HCT116 (cell line): ENCODE measurements at regions not wholly inside any gene's neighbourhood (a gene's known extent, or its start where the extent isn't known, plus 50 kb on each side); places are given as distances from the start of the nearest gene placed in this dataset.

ENCODE experiments used
- ATAC-seq: fragments of 200-7000 bp; cut with Tn5 transposase; 2 replicates; pipeline ENCODE4 v1.9.1; 2020; ENCODE audit warnings: mild to moderate bottlenecking, moderate library complexity
- BruUV-seq: library from RNA; stranded (reverse); fragments of 400-500 nt; replicated peaks from 2 replicates; lab custom pipeline; 2021; lab: Mats Ljungman, UMichigan
- CTCF ChIA-PET: fragments of 300-600 bp; sonication (Branson Sonifier 250); formaldehyde crosslinking; loops from one replicate; lab custom pipeline; 2021; ENCODE audit warnings: antibody characterized with exemption; lab: Charles Lee
- POLR2A ChIA-PET: fragments of 300-600, 350-600 bp; sonication (Branson Sonifier 250); formaldehyde crosslinking; loops from one replicate; lab custom pipeline; 2021; ENCODE audit warnings: antibody characterized with exemption; lab: Charles Lee
- RAD21 ChIA-PET, 2 experiments: fragments of 300-600 bp; sonication (Branson Sonifier 250); formaldehyde crosslinking; loops; one replicate each; lab custom pipeline; 2023; ENCODE audit warnings: low total read pairs in 2 of 2; ENCODE audit not compliant: uncharacterized antibody in 2 of 2, unreplicated experiment in 2 of 2, low non-redundant PET in 1 of 2; lab: Charles Lee
- DNase-seq: peaks from one replicate; pipeline ENCODE4 v3.0.0-alpha.2; 2010; ENCODE audit warnings: low read depth, low spot score
- H2AFZ ChIP-seq: fragments of 200-600 bp; shearing (Covaris generic), sonication (generic); 2 replicates; pipeline ENCODE4 v1.6.1; 2017; ENCODE audit warnings: low read depth, mixed run types, mixed read lengths, antibody characterized with exemption, low read length; ENCODE audit not compliant: poor library complexity, severe bottlenecking
- H3K27ac ChIP-seq: 2 replicates; pipeline ENCODE4 v1.5.1; 2012; ENCODE audit warnings: low read depth, low read length
- H3K27me3 ChIP-seq: fragments of 200-600 bp; sonication (generic); 2 replicates; pipeline ENCODE4 v1.6.1; 2016; ENCODE audit warnings: mixed run types, low read length, mixed read lengths; ENCODE audit not compliant: insufficient read depth
- H3K36me3 ChIP-seq, 2 experiments: fragments of 200-500 bp in 1 of 2; fragments of 200-600 bp in 1 of 2; sonication (Bioruptor generic) in 1 of 2; sonication (generic) in 1 of 2; 2 replicates each; pipeline versions ENCODE4 v1.5.1 to v1.6.1; 2014 to 2016; ENCODE audit warnings: low read length in 2 of 2, inconsistent platforms in 1 of 2, mixed read lengths in 1 of 2, mixed run types in 1 of 2; ENCODE audit not compliant: insufficient read depth in 2 of 2, control insufficient read depth in 1 of 2
- H3K4me1 ChIP-seq, 2 experiments: fragments of 200-600 bp in 1 of 2; sonication (generic) in 1 of 2; 2 replicates each; pipeline versions ENCODE4 v1.5.1 to v1.6.1; 2012 to 2017; ENCODE audit warnings: low read length in 2 of 2, inconsistent platforms in 1 of 2, mild to moderate bottlenecking in 1 of 2, mixed read lengths in 1 of 2, mixed run types in 1 of 2, moderate library complexity in 1 of 2; ENCODE audit not compliant: insufficient read depth in 2 of 2, control insufficient read depth in 1 of 2
- H3K4me2 ChIP-seq: fragments of 200-600 bp; sonication (generic); 2 replicates; pipeline ENCODE4 v1.6.1; 2017; ENCODE audit warnings: mixed run types, low read length, mixed read lengths
- H3K4me3 ChIP-seq, 2 experiments: fragments of 200-600 bp in 1 of 2; sonication (generic) in 1 of 2; replicated peaks in 1 of 2; 2 replicates each; pipeline ENCODE4 v1.5.1; 2011 to 2016; ENCODE audit warnings: low read length in 2 of 2, control low read depth in 1 of 2, low read depth in 1 of 2, mild to moderate bottlenecking in 1 of 2, mixed read lengths in 1 of 2, mixed run types in 1 of 2
- H3K79me2 ChIP-seq: fragments of 200-600 bp; sonication (generic); 2 replicates; pipeline ENCODE4 v1.6.1; 2017; ENCODE audit warnings: mild to moderate bottlenecking, mixed run types, low read length, moderate library complexity, mixed read lengths; ENCODE audit not compliant: insufficient read depth
- H3K9ac ChIP-seq: fragments of 200-600 bp; sonication (generic); 2 replicates; pipeline ENCODE4 v1.6.1; 2016; ENCODE audit warnings: low read length, mixed read lengths
- H3K9me2 ChIP-seq: fragments of 200-600 bp; sonication (generic), shearing (Covaris generic); 2 replicates; pipeline ENCODE4 v1.6.1; 2017; ENCODE audit warnings: mixed run types, mild to moderate bottlenecking, moderate library complexity; ENCODE audit not compliant: insufficient read depth
- H3K9me3 ChIP-seq, 2 experiments: fragments of 200-500 bp in 1 of 2; fragments of 200-600 bp in 1 of 2; sonication (Bioruptor generic) in 1 of 2; sonication (generic) in 1 of 2; 2 replicates each; pipeline ENCODE4 v1.6.1; 2014 to 2017; ENCODE audit warnings: low read length in 2 of 2, mixed read lengths in 2 of 2, inconsistent platforms in 1 of 2, low read depth in 1 of 2, mild to moderate bottlenecking in 1 of 2, mixed run types in 1 of 2, moderate library complexity in 1 of 2; ENCODE audit not compliant: control insufficient read depth in 1 of 2, insufficient read depth in 1 of 2
- H4K20me1 ChIP-seq: fragments of 200-600 bp; sonication (generic), shearing (Covaris generic); 2 replicates; pipeline ENCODE4 v1.6.1; 2017; ENCODE audit warnings: mixed run types, mild to moderate bottlenecking, moderate library complexity; ENCODE audit not compliant: insufficient read depth
- CBX3 ChIP-seq: IDR thresholded peaks from 2 replicates; pipeline ENCODE4 v1.6.1; 2012; ENCODE audit warnings: low read depth
- CEBPB ChIP-seq: IDR thresholded peaks from 2 replicates; pipeline ENCODE4 v1.6.1; 2012; ENCODE audit warnings: low read depth
- EGR1 ChIP-seq: IDR thresholded peaks from 2 replicates; pipeline ENCODE4 v1.6.1; 2012; ENCODE audit warnings: low read depth
- ELF1 ChIP-seq: IDR thresholded peaks from 2 replicates; pipeline ENCODE4 v1.6.1; 2012; ENCODE audit warnings: low read depth, borderline replicate concordance
- EZH2 ChIP-seq: fragments of 200-600 bp; sonication (generic); IDR thresholded peaks from 2 replicates; pipeline ENCODE4 v1.6.1; 2017; ENCODE audit warnings: antibody characterized with exemption, mixed run types
- EZH2phosphoT487 ChIP-seq: fragments of 200-600 bp; IDR thresholded peaks from 2 replicates; pipeline ENCODE4 v1.6.1; 2018; ENCODE audit warnings: antibody characterized with exemption, borderline replicate concordance
- FOSL1 ChIP-seq: IDR thresholded peaks from 2 replicates; pipeline ENCODE4 v1.6.1; 2012; ENCODE audit warnings: low read depth
- JUND ChIP-seq: IDR thresholded peaks from 2 replicates; pipeline ENCODE4 v1.6.1; 2012
- MAX ChIP-seq: IDR thresholded peaks from 2 replicates; pipeline ENCODE4 v1.6.1; 2012
- POLR2AphosphoS5 ChIP-seq: IDR thresholded peaks from 2 replicates; pipeline ENCODE4 v1.6.1; 2011; ENCODE audit warnings: mild to moderate bottlenecking, low read depth, low read length, moderate library complexity
- RAD21 ChIP-seq: IDR thresholded peaks from 2 replicates; pipeline ENCODE4 v1.6.1; 2012; ENCODE audit warnings: low read depth, mild to moderate bottlenecking
- REST ChIP-seq: IDR thresholded peaks from 2 replicates; pipeline ENCODE4 v1.6.1; 2012; ENCODE audit warnings: low read depth
- SIN3A ChIP-seq: IDR thresholded peaks from 2 replicates; pipeline ENCODE4 v1.6.1; 2012; ENCODE audit warnings: low read depth
- SP1 ChIP-seq: IDR thresholded peaks from 2 replicates; pipeline ENCODE4 v1.6.1; 2012; ENCODE audit warnings: low read depth
- SRF ChIP-seq: IDR thresholded peaks from 2 replicates; pipeline ENCODE4 v1.6.1; 2012; ENCODE audit warnings: low read depth
- TCF7L2 ChIP-seq: IDR thresholded peaks from 2 replicates; pipeline ENCODE4 v1.7.0; 2011; ENCODE audit warnings: borderline replicate concordance, inconsistent platforms; ENCODE audit not compliant: insufficient read depth, insufficient read length; ENCODE audit errors: extremely low read depth
- YY1 ChIP-seq: IDR thresholded peaks from 2 replicates; pipeline ENCODE4 v1.6.1; 2011; ENCODE audit warnings: low read length, low read depth, moderate library complexity, mild to moderate bottlenecking; ENCODE audit not compliant: insufficient replicate concordance; ENCODE audit errors: extremely low read depth
- ZBTB33 ChIP-seq: IDR thresholded peaks from 2 replicates; pipeline ENCODE4 v1.6.1; 2011; ENCODE audit warnings: mild to moderate bottlenecking, low read length, moderate library complexity; ENCODE audit not compliant: insufficient replicate concordance; ENCODE audit errors: extremely low read depth
- ZFX ChIP-seq: fragments of 450-650 bp; IDR thresholded peaks from 2 replicates; pipeline ENCODE4 v1.6.1; 2017
- ZNF274 ChIP-seq: fragments of 200-500 bp; sonication (Bioruptor generic); IDR thresholded peaks from 2 replicates; pipeline ENCODE4 v1.6.1; 2014; ENCODE audit warnings: mild to moderate bottlenecking, low read depth, low read length, inconsistent platforms
- intact Hi-C: fragments of 100-400 bp; cut with micrococcal nuclease; formaldehyde crosslinking; loops from 2 replicates; pipeline ENCODE4 v1.10.0; 2022

DNA sequence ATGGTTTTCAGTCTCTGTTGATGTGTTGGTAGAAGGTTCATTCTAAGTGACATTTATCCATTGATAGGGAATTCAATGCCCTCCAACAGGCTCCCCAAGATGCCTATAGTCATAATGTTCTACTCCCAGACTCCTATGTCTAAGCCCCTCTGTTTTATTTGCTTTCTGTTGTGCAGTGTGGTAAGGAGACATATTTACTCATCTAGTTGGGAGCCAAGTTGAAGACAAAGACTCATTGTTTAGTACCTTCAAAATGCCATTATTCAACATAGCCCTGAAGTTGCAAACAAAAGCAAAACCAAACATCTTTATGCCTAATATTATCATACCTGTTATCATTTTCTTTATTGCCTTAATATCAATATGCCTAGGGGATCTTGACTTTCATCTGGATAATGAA, 302.1 kb downstream of the RMST start (continued):
- TF ChIP-seq SP1 (no peak), ELF1 (no peak), YY1 (no peak), POLR2AphosphoS5 (no peak), JUND (no peak)

DNA sequence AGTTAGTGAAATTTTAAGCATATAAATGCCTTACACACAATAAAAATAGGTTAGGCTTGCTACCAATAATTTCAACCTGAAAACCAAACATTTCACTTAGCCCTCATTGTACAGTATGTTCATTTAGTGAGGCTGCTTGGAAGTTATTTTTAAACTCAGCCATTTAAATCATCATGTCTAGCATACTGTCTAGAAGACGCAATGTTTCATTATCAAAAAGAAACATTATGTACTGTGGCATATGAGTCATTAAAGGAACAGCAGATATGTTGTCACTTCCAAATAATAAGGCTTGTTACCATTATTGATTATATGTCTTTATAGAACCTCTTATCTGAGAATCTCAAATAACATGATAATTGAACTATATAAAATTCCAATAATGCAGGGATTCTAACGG, 304.7 kb downstream of the RMST start:
- H3K27ac ChIP-seq = no peak overlapping the region
- ChIA-PET RAD21 (no interaction called here), CTCF (no interaction called here), POLR2A (no interaction called here)
- H3K9me2 ChIP-seq = no peaks in the 10 kb centered on the region
- TF ChIP-seq CEBPB (no peak), SRF (no peak), EZH2 (no peak), YY1 (no peak), MAX (no peak), ELF1 (no peak), REST (no peak), SP1 (no peak), FOSL1 (no peak), JUND (no peak), RAD21 (no peak), CBX3 (no peak), POLR2AphosphoS5 (no peak), ZBTB33 (no peak), TCF7L2 (no peak), ZFX (no peak), EGR1 (no peak), SIN3A (no peak), EZH2phosphoT487 (no peak), ZNF274 (no peak)
- no peak overlapping the region for H3K4me2 ChIP-seq
- no peak for DNase-seq
- no peaks in the 10 kb centered on the region for H3K4me1 ChIP-seq
- no peak overlapping the region for H3K9ac ChIP-seq
- no peak overlapping the region for H2AFZ ChIP-seq
- H3K9me3 ChIP-seq = no peaks in the 10 kb centered on the region
- no peaks in the 10 kb centered on the region for H3K79me2 ChIP-seq
- intact Hi-C loops = no loop called here
- H3K36me3 ChIP-seq = no peaks in the 10 kb centered on the region
- no peak for ATAC-seq
- no TSS peak for BruUV-seq
- H3K27me3 ChIP-seq = no peaks in the 10 kb centered on the region
- no peak overlapping the region for H3K4me3 ChIP-seq
- H4K20me1 ChIP-seq = no peaks in the 10 kb centered on the region
